HG02840 (cell line): ENCODE measurements at regions not wholly inside any gene's neighbourhood (a gene's known extent, or its start where the extent isn't known, plus 50 kb on each side); places are given as distances from the start of the nearest gene placed in this dataset.

Experiments used
- ATAC-seq: cut with Tn5 transposase; IDR thresholded peaks from one replicate; pipeline ENCODE4 v1.9.1; 2021; ENCODE audit warnings: mild to moderate bottlenecking, moderate library complexity, moderate number of reproducible peaks; ENCODE audit not compliant: unreplicated experiment, low FRiP score

DNA sequence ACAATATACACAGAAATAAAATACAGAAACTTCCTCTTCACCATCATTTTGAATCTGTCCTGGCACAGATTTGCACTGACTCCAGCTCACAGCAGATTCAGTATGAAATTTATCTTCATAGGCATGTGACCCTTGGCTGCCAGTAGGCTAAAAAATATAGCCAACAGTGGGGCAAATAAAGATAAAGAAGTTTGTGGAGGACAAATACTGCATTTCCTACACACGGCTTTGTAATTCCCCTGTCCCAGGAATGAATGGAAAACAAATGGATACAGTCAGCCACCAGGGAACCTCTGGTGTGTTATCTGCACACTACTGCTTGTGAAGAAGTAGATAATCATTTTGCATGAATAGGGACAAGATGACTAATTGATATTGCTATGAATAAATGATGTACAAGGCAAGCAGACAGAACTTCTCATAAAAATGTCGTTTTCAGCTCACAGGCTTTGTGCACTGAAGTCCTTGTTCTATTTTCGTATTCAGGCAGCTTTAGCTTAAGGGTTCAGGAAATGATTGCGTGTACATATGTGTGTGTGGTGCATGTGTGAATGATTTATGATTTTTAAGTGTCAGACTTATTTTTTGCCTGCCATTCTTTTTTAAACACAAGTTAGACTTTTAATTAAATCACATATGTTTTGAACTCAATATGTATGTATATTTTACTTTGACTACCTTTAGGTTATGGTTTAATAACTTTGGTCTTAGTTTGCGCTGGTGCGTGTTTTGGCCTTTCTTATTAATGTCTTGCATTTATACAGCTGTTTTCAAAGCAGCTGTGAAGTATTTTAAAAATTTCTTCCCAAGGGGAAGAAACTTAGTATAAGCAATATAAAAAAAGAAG, 543.8 kb upstream of the JAG1 start:
- no peak for ATAC-seq

DNA sequence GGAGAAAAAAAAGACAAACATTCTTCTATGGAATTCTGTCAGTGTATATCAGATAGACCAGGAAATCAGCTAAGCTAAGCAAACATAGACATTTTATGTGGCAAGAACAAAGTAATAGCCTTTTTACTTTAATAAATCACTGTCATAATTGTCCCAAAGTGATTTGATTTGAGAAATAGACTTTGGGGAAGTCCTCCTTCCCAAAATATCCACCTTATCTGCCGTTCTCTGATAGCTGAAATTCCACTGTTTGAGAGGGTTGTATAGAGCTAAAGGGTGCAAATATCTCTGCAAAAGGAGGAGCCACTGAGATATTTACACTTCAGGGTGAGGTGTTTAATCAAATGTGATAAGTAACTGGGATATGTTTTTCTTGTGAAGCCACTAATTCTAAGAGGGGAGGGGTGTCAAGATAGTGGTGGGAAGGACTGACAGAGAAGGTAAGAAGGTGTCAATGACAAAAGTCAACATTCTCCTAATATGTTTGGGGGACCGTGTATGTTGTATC, 544.4 kb upstream of the JAG1 start:
- no peak for ATAC-seq

DNA sequence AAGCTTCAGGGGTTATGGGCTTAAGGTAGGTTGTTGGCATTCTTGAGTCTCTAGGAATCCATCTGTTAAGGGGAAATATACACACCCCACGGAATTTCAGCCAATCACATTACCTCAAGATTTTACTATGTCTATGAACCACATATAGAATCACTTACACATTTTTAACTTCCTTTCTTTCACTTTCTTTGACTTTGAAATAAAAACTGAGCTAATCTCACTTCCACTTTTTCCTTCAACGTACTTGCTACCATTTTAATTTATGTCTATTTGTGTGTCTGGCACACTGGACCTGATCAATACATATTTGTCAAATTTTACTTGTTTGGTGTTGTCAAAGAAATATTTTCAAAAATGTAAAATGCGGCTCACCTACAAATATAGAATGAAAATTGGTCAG, 545.4 kb upstream of the JAG1 start:
- ATAC-seq, result no peak

DNA sequence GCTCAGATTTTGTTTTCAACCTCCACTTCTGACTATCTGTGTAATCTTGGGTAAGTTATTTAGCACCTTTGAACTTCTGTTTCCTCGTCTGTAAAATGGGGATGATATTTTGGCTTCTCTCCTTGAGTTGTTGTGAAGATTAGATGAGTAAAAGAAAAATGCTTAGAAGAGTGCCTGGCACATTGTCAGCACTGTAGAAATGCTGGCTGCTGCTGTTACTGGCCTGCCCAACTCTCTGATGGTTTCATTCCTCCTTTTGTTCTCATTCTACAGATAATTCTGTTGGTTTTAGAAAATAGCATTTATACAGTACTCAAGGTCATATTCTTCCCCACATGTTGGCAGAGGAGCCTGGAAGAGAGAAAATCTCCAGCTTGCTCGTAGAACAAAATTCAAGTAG, 547.2 kb upstream of the JAG1 start:
- no peak for ATAC-seq

DNA sequence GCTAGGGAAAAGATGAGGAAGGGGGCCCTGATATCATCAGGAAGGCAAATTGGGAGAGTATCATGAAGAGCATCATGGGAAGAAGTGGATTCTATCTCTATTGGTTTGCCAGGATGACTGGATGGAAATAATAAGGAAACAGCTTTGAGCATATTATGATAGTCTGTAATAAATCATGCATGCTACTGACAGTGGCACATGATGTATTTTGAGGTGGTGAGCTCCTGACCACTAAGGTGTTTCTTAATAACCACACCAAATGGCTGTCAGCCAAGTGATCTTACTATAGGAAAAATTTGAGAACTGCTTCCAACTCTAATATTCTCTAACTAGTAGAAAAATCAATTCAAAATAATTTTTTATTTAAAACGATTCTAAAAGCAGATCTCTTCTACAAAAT, 548.4 kb upstream of the JAG1 start:
- no peak for ATAC-seq

DNA sequence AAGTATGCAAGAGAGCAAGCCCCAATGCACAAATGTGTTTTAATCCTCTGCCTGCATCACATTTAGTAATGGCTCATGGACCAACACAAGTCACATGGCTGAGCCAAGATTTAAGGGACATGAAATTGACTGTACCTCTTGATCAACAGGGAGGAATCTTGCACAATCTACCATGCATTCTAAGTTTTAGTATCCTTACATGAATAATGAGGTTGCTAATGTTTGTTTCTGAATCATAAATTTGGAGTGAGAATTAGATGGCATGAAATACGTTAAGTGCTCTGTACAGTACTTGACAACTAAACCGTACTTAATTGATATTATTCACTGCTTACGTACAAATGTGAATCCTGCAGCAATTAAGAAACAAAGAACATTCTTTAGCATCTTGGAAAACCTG, 553.8 kb upstream of the JAG1 start:
- no peak for ATAC-seq

DNA sequence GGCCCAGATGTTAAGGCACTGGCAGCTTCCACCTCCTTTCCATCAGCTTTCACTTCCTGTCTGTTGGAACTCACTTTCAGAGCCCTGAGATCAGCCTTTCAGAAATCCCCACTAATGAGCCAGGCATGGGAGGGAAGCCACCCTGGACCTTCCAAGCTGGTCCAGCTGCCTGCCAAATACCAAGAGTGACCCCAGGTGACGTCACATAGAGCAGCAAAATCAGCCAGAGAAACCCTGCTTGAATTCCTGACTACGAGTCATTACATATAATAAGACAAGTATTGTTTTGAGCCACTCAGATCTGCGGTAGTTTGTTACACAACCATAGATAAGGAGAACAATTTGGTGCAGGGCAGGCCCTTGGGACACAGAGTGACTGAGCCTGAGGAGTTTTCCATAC, 556.0 kb upstream of the JAG1 start:
- no peak for ATAC-seq

DNA sequence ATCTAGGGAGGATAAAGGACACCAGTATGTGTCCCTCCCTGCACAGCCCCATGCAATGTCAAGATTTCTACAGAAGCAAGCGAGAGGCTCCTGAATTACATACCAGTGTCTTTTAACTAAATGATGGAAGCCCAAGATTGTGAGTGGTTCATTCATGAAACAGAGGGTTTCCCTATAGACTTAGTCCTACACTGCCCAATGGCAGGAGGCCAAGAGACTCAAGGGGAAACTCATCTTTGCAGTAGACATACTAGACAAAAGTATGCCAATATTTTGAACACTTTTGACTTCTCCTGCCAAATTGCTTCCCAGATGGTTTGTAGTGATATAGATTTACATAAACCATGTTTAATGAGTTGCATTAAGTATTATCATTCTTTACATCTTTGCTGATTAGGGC, 557.2 kb upstream of the JAG1 start:
- ATAC-seq, result no peak

DNA sequence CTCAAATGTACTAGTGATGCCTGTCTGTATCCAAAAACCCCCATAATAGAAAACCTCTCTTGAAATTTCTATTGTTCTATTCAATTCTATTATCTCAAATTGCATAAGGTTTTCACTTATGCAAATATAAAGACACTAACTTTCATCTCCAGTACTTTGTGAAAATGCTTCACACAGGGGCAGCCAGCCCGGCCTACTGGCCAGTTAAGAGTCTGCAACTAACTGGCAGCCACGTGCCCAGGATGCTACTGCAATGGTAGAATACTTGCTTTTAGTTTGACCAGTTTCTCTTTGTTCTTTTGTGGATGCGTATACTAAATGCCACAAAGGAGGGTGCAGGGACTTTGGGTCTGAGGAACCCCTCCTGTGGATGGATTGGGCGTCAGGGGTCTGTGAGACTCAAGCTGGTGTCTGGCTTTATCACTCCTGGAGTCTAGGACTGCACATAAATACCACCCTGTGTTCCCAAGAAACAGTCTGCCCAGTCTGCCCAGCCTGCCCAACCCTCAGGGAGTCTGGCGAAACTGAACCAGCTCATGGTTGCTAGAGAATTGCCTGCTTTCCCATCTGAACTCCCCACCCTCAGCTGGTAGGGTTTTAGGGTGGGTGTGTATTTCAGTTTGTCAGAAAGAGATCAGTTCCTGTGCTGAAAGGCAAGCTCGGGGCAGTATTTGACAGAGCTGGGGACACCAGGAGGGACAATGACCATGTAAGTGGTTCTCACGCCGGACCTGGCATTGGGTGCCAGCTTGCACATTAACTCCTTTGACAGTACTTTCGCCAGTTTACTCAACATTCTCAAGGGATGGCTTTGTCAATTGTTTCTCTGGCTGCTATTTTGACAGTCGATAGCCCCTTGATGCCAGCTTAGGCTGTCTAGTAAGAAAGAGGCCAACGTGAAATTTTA, 558.2 kb upstream of the JAG1 start:
- no peak for ATAC-seq

DNA sequence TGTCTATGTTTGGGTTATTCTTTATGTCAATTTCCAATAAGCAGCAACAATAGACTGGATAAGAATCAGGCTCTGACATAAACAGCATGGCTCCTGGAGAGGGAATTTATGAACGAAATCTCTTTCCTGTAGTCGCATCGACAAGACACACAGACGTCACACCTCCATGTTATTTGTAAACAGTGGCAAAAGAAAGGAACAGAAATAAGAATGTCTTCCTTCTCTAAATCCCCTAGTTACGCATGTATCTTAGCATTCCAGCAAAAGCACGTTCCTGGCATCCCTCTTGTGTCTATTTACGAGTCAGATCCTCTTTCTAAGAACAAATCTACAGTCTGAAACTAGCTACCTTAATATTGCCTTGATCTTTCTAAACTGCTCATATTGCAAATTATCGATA, 559.1 kb upstream of the JAG1 start:
- ATAC-seq, result no peak

DNA sequence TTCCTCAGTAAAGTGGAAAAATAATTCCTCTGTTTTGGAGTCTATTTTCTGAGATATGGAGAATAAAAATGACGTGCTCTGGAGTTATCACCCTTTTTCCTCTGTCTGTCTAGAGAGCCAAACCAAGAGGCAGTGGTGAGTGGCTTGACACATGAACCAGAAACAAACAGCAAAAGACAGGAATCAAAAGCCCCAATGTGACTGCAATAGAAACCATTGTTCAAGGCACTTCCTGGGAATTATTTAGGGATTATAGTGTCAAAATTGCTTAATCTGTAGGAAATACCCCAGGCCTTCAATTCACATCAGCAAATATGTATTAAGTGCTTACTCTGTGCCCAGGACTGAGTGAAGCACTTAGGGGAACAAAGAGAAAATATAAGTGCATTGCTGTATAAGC, 560.4 kb upstream of the JAG1 start:
- no peak for ATAC-seq

DNA sequence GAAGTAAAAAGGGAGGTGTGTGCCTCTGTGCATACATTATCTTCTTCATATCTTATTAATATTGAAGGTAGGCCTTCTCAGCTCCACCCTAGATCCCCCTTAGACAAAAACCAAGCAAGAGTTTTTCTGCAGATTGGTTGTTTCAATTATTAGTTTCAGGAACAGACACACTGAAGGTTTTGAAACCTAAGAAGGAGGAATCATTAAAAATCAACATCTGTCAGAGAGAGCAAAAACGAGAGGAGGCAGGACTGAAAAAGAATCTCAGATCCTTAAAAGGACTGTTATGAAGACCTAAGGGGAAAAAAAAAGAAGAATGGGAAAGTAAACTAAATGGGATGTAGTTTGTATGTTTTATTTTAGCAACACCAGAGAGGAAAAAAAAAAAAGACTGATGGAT, 560.8 kb upstream of the JAG1 start:
- no peak for ATAC-seq

DNA sequence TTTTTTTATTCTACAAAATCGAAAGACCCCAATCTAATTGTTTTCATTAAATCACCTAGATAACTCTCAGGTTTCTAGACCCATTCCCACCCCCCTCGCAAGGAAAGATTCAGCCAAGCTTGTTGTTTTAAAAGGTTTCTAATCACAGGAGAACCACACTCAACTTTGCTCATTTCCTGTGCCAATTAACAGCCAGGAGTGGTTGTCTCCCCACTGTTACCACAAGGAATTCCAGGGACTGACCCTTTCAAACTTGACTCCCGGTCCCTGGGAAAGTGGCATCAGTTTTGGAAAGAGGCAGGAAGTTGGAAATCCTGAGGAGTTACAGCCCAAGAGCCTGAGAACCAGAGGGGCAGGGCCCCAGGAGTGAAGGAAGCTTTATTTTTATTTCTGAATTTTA, 561.3 kb upstream of the JAG1 start:
- ATAC-seq, result no peak

DNA sequence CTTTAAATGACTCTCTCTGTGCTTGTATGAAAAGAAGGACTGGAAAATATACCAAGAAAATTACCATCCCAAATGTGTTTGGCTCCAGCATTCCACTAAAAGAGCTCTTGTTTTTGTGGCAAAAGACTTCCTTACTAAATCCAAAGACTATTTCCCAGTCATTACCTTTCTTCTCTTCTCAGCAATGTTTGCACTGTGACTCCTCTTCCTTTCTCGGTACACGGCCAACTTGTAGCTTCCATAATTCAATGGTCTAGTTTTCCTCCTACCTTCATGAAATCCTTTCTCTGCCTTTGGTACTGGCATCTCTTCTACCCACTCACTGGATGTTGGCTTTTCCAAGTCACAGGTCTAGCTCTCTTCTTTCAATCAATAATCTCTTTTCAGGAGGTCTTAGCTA, 568.5 kb upstream of the JAG1 start:
- ATAC-seq, result no peak

DNA sequence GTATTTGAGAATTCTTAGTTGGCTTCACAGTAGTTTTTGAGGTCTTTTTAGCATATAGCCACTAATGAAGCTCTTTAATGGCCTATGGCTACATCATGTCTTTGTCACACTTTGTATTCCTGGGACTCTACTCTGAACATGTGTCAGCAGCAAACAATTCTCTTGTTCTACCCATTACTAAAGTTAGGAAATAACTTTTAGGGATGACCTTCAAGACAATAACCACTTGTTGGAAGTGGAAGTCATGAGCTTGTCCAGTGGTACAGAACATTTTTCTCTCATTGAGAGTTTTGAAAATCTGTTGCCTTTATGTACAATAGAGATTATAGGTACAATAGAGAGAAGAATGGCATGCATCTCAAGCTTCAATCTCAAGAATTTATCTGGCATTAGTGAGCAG, 571.6 kb upstream of the JAG1 start:
- no peak for ATAC-seq

DNA sequence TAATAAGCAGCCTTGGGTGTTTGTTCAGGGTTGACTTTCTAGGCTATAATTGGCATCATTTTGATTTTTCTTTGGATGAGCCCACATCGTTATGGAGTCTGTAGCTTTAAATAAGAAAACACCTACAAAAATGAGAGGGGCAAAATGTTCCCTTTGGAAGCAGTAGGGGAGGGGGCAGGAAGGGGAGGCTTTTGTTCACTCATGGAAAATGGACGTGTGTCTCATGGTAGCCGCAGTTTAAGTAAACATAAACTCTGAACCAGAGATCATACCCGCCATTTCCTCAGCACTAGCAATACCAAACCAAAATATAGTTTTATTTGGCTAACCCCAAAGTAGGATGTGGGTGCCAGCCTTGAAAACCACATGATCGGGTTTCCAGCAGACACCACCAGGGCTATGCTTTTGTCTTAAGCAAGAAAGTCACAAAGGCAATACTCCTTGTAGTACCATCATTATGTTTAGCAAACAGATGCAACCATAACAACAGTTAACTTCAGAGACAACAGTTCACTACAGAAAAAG, 572.5 kb upstream of the JAG1 start:
- no peak for ATAC-seq

DNA sequence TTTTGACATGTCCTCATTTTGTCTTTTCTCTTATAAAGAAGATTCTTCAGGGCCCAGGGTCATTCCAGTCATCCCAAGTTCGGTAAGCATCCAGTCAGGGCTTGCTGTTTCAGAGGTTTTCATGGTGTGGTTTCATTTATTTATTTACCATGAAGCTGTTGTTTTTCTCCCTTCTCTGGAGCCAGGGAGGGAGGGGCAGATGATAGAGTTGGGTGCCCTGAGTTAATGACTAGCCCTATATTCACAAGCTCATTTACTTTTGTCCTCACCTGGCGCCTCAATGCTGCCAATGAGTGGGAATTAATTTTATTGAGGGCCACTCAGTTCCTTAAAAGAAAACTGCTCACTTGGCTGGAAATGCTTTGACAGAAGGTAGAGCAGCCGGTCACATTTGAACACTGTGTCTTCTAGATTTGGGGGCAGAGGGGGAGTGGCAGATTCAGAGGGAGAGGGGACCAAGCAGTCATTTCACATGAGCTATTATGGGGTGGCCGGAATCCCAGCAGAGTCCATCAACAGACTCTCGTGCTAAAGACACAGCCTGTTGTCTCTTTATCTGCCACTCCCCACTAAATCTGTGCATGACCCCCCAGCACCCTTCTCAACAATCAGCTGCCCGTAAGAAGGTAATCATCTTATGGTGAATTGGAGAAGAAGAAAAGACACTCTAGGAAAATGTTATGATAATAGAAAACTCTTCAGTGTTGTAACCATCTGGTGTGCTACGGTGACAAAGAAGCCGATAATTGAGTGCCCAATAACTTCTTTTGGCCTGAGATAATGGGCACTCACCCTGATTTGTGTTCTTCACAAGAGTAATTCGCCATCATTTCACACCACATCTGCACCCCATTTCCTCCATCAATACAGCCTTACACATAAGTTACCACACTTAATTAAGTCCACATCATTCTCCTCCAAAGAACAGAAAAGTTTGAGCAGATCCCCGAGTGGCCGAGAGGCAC, 573.5 kb upstream of the JAG1 start:
- ATAC-seq, result no peak

DNA sequence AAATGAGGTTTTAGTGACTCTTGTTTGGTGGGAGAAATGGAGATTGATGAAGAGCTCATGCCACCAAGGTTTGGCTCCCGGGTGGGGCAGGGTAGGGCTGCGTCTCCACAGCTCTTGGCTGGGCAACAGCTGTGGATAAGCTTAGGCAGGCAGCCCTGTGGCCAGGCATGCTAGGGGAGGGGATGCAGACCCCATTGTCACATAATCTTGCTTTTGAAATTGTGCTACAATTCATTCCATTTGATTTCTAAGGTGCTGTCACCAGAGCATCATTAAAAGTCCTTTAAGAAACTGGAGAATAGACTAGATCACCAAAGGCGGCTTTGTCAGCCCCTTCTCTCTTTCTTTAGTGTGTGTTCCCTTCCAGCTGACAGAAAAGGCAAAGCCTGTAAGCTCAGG, 574.2 kb upstream of the JAG1 start:
- no peak for ATAC-seq

DNA sequence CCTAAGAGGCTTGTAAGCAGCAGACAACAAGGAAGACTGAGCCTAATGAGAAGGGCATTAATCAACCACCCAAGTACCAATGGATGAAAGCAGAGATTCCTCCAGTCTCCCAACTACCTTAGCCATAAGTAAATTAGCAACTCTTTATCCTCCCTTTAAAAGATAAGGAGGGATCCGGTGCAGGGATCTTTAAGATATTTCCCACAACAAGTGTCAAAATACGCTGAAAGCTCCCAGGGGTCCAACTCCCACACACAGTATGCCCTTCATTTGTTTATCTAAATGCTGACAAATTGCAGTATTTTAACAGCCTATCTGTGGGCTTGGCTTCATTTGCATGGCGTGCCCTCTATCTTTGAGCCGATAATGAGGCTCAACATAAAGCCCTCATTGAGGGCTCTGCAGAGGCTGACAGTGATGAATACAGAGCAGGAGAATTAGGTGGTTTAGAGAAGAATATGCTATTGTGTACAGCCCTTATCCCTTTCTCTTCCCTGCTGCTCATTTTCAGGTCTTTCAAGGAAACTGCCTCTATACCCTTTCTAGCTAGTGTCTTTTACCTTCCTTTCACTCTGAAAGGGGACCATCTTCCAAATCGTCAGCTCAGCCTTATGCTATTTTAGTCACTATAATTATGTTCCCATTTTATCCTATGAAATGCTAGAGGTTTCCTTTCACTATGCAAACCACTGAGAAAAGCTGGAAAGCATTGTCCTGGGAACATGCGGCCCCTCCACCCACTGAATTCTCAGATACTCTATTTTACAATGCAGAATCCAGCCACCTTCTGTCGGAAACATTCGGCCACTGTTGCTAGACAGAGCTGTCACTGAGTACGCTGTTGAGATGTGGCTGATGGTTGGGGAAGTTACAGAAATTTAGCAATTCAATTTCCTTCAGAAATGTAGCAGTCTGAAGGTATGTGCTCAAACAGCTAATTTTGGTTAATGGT, 575.2 kb upstream of the JAG1 start:
- no peak for ATAC-seq
